GM19240 (cell line): ENCODE measurements at regions not wholly inside any gene's neighbourhood (a gene's known extent, or its start where the extent isn't known, plus 50 kb on each side); places are given as distances from the start of the nearest gene placed in this dataset.

Source experiments
- DNase-seq: peaks from one replicate; pipeline ENCODE4 v3.0.0; 2011; ENCODE audit warnings: low spot score; ENCODE audit not compliant: insufficient read length

- DNase-seq: no peak
Measured at GRCh38 chr9:1320607-1321195, 270.5 kb downstream of the DMRT2 start.

GRCh38 chr9:1327467-1327866, 277.3 kb downstream of the DMRT2 start:
- no peak for DNase-seq

- DNase-seq: no peak
Measured at GRCh38 chr9:1328341-1328740, 278.2 kb downstream of the DMRT2 start.

DNA sequence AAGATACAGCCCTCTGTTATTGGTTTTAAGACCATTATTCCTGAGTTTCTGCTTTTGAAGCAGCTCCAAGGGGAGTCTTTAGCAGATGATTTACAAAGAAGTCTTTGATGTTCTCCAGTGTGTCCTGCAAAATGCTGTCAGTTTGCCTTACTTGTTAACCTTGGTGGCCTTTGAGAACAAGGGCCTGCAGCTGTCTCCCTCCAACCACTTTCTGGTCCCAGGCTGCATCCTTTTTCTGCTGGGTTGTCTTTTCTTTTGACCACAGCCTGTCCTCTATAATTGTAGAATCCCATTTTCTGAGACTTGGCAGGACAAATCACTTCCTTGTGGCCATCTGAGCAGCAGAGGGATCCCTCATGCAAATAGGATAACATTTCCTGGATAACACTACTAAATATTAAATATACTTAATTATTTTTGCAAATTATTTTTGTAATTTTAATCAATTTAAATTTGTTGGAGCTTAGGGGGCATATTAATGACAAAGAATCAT, 281.4 kb downstream of the DMRT2 start:
- no peak for DNase-seq

DNA sequence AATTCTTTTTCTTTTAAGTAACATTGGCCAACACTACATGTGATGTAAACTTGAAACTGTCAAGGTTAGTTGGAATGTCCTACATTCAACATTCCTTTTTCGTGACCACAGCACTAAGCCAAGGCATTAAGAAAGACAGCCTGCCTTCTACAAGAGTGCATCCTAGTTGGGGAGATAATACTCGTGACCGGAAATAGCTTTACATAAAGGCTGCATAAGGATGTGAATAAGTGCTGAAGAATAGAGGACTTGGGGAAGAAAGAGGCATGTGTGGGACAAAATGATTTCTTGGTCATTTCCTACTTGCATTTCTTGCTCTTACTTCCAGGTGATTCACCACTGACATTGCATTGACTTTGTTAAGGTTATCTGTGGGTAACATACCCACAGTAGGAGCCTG, 282.0 kb downstream of the DMRT2 start:
- DNase-seq: no peak

DNA sequence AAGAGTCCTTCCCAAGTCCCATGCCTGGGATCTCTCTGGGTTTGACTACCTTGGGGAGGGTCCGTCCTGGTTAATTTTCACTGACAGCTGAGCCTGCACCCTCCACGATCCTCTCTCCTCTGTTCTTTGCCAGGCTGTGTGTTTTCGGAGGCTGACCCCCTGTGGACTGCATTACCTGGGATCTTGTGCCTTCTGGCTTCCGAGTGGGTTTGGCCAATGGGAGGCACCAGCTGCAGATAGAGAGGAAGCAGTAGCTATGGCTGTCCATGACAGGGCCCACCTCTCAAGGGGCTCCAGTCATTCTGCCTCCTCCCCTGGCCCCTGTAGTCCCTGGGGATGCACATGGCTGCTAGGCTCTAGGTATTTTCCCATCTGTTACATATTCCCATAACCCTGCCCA, 285.0 kb downstream of the DMRT2 start:
- no peak for DNase-seq

DNA sequence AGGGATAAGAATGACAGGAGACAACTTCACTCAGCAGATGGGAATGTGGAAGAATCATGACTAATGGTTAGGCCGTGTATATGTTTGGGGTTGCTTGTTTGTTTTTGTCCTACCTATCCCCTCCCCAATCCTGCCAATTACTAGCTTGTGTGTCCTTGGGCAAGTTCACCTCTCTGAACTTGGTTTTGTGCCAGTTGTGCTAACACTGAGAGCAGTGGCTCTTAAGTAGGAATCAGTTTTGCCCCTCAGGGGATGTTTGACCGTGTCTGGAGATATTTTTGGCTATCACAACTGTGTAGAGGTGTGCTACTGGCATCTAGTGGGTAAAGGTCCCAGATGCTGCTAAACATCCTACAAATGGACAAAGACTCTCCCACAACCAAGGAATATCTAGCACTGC, 287.0 kb downstream of the DMRT2 start:
- DNase-seq: no peak

GRCh38 chr9:1340390-1340789, 290.2 kb downstream of the DMRT2 start:
- no peak for DNase-seq

- no peak for DNase-seq
Measured at GRCh38 chr9:1353291-1353690, 303.1 kb downstream of the DMRT2 start.

GRCh38 chr9:1354086-1354485, 303.9 kb downstream of the DMRT2 start:
- DNase-seq: no peak

DNA sequence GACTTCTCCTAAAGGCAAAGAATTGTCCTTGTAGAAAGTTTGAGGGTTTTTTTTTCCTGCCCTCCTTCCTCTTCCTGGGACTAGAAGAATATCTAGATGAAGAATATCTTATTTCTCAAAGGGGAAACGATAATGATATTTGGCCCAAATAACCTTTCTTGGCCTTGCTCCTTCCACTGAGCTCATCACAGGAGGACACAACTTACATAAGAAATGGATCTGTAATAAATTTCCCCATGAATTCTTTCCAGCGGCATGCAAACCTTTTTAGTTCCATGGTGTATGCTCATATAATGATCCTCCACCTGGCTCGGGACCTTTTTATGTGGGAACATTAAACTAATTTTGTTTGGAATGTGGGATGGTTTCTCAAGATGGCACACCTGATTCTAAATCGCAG, 304.4 kb downstream of the DMRT2 start:
- DNase-seq: no peak

GRCh38 chr9:1355656-1356055, 305.5 kb downstream of the DMRT2 start:
- DNase-seq: no peak

DNA sequence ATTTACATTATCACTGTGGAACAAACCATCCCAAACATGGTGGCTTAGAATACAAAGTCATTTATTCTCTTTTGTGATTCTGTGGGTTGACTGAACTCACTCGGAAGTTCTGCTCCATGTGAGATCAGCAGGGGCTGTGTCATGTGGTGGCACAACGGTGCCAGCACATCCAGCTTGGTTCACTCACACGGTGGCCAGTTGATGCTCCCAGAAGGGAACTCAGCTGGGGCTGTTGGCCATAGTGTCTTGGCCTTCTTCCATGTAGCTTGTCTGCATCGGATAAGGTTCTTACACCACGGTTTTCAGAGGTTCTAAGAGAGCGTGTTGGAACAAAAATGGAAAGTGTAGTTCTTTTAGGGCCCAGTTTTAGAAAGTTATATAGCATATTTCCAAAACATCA, 312.7 kb downstream of the DMRT2 start:
- no peak for DNase-seq

- no peak for DNase-seq
Measured at GRCh38 chr9:1366276-1366675, 316.1 kb downstream of the DMRT2 start.

DNA sequence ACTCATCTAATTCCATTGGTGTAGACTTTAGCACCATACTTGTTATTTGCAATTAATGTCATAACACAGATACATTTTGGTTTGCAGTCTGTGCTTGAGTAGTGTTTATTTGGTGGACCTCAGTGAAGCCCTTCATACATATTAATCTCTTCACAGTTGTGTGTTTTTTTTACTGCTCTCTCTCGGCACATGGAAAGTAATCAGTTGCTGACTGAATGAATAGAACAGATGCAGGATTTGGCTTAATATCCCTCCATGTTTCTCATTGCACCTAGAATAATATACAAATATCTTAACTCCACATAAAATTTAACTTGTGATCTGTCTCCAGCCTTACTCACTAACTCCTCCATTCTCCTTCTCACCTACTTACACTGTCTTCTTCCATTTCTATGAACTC, 319.1 kb downstream of the DMRT2 start:
- no peak for DNase-seq

- DNase-seq: no peak
Measured at GRCh38 chr9:1373445-1373844, 323.3 kb downstream of the DMRT2 start.

GRCh38 chr9:1383899-1384455, 333.8 kb downstream of the DMRT2 start:
- DNase-seq: no peak

DNA sequence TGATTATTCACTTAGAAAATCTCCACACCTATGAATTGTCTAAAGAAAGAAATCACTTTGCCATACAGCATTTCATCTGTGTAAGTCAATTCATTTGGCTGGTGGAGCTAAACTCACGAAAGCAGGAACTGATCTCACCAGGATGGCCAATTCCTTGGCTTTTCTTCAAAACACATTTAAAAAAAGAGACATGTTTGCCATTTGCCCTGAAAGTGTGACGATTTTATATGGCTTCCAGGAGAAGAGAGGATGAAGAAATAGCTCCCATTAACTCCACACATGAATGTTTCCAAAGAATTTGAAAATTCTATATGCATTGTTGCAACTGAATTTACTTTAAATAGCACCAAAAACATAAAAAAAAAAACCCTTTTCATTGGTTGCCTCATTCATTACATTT, 334.7 kb downstream of the DMRT2 start:
- no peak for DNase-seq

DNA sequence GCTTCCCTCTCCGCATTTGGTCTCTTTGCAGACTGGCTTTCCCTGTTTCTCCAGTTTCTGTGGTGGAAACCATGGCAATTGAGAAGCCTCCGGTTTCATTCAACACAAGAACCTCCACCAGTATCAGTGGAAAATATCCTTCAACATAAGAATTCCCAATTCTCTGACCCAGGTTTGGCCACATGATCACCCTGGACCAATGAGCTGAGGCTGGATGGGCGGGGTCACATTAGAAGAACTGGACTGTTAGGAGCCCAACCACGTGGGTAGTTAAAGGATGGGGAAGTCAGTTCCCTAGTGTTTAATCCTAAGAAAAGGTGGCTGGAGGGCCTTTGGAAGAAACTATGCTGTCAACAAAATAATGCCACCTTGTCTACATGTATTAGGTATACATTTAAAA, 336.3 kb downstream of the DMRT2 start:
- DNase-seq: no peak

DNA sequence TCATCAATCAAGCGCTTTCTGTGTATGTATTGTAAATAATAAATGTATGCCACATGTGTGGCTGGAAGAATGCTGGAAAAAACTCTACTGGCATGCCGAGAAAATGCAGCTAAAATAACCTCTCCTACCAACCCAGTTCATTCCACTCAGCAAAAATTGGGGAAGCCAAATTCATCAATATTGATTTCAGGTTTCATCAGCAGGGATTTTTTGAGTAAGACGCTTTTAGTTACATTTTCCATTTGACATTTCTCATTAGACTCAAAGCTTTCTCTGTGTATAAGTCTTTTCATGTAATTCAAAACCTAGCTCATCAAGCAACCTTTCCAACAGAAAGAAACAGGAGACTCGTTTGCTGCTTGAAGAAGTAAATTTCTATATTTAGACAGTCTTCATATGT, 338.1 kb downstream of the DMRT2 start:
- DNase-seq: no peak

DNA sequence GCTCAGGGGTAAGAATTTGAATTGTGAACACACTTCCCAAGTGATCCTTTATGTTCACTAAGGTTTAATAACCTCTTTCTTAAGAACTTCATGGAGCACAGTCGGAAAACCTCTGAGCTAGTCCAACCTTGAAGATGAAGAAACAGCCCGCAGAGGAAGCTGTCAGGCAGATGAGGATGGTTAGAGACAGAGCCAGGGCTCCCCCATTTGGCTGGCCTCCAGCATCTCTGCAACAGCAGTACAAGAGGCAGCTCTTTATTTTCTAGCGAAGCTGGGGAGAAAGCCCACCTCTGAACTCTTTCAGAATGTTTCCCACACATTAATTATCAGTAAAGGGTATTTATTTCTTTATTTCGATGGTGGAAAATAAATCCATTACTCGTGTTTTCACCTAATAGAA, 350.8 kb downstream of the DMRT2 start:
- no peak for DNase-seq

DNA sequence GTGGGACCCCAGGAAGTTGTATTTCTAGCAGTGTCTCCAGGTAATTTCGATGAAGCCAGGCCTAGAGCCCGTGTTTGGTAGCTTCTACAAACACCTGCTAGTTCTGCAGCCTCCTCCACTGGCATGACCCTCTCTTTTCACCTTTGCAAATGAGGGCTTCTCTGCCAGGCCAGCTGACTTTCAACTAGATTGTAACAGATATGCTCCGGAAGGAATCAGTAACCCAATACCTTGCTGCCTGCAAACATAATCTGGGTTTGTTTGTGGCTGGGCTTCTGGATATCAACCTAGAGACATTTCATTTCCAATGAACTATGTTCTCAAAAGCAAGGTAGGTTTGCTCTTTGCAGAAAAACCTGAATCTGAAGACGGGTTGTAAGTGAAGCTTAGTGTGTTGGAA, 354.8 kb downstream of the DMRT2 start:
- no peak for DNase-seq

- DNase-seq: no peak
Measured at GRCh38 chr9:1411826-1412225, 361.7 kb downstream of the DMRT2 start.

DNA sequence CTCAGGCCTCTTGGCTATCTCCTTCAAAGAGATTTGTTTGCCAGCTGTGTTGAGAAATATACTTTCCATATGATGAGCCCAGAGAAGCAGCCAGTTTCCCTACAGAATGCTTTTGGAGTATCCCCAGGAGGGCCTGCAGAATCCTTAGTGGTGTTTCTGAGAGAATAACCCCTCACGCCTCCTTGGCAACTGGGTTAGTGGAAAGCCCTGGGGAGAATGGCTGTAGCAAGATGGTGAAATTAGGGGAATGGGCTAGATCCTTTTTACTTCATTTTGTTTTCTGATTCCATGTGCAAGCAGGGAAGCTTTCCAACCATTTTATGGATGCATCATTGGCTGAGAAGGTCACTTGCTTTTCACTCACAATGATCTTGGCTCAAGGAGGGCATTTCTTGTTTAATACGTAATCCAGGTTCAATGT, 364.6 kb downstream of the DMRT2 start:
- no peak for DNase-seq
